ENCODE measurements at regions not wholly inside any gene's neighbourhood (a gene's known extent, or its start where the extent isn't known, plus 50 kb on each side); places are given as distances from the start of the nearest gene placed in this dataset.

- DNase-seq (ENCODE audit: extremely low spot score): no peak
- no peaks in the 10 kb centered on the region for H3K4me1 ChIP-seq
- H3K9me3 ChIP-seq: no peaks in the 10 kb centered on the region
- no peaks in the 10 kb centered on the region for H3K27me3 ChIP-seq
- intact Hi-C loops (cut with DNase I): no loop called here
- H3K27ac ChIP-seq (replicated peaks in 1 of 4): no peak overlapping the region
- H3K4me3 ChIP-seq: no peak overlapping the region
- H3K36me3 ChIP-seq: no peaks in the 10 kb centered on the region
- WGBS: 74% methylated on average over 3 of the region's 3 CpGs
- TF ChIP-seq POLR2AphosphoS5 (IDR thresholded peaks at IDR 0.05) (no peak), EP300 (IDR thresholded peaks at IDR 0.05) (no peak), CTCF (IDR thresholded peaks at IDR 0.05) (no peak), POLR2A (IDR thresholded peaks at IDR 0.05; ENCODE audit: low read depth) (no peak)
Observed at GRCh38 chr11:25769287-25769686, 562.6 kb upstream of the ANO3 start.

- Histone ChIP-seq H3K27me3 (no peaks in the 10 kb centered on the region), H3K4me1 (no peaks in the 10 kb centered on the region), H3K4me3 (no peak overlapping the region), H3K36me3 (no peaks in the 10 kb centered on the region), H3K27ac (replicated peaks in 1 of 4) (no peak overlapping the region), H3K9me3 (no peaks in the 10 kb centered on the region)
- DNase-seq (ENCODE audit: extremely low spot score): no peak
- no peak for TF ChIP-seq CTCF (IDR thresholded peaks at IDR 0.05)
- no peak for TF ChIP-seq POLR2A (IDR thresholded peaks at IDR 0.05; ENCODE audit: low read depth)
- no peak for TF ChIP-seq EP300 (IDR thresholded peaks at IDR 0.05)
- TF ChIP-seq POLR2AphosphoS5 (IDR thresholded peaks at IDR 0.05): no peak
- 35% methylated on average over 4 of the region's 4 CpGs for WGBS
- intact Hi-C loops (cut with DNase I): no loop called here
Observed at GRCh38 chr11:25771605-25772004, 560.3 kb upstream of the ANO3 start.

GRCh38 chr11:25775603-25776002 lies 556.3 kb upstream of the ANO3 start:
- H3K36me3 ChIP-seq: no peaks in the 10 kb centered on the region
- H3K27me3 ChIP-seq: no peaks in the 10 kb centered on the region
- no peak overlapping the region for H3K27ac ChIP-seq (replicated peaks in 1 of 4)
- intact Hi-C loops (cut with DNase I): no loop called here
- H3K9me3 ChIP-seq: no peaks in the 10 kb centered on the region
- H3K4me1 ChIP-seq: no peaks in the 10 kb centered on the region
- H3K4me3 ChIP-seq: no peak overlapping the region
- no peak for DNase-seq (ENCODE audit: extremely low spot score)
- WGBS: 79% methylated on average over 1 of the region's 1 CpG
- no peak for TF ChIP-seq POLR2A (IDR thresholded peaks at IDR 0.05; ENCODE audit: low read depth)
- no peak for TF ChIP-seq EP300 (IDR thresholded peaks at IDR 0.05)
- no peak for TF ChIP-seq CTCF (IDR thresholded peaks at IDR 0.05)
- TF ChIP-seq POLR2AphosphoS5 (IDR thresholded peaks at IDR 0.05): no peak

- Histone ChIP-seq H3K27me3 (no peaks in the 10 kb centered on the region), H3K4me3 (no peak overlapping the region), H3K4me1 (no peaks in the 10 kb centered on the region), H3K27ac (replicated peaks in 1 of 4) (no peak overlapping the region), H3K36me3 (no peaks in the 10 kb centered on the region), H3K9me3 (no peaks in the 10 kb centered on the region)
- whole genome bisulfite sequencing: 82% methylated on average over 1 of the region's 1 CpG
- no peak for DNase-seq (ENCODE audit: extremely low spot score)
- no peak for TF ChIP-seq EP300 (IDR thresholded peaks at IDR 0.05)
- TF ChIP-seq POLR2A (IDR thresholded peaks at IDR 0.05; ENCODE audit: low read depth): no peak
- TF ChIP-seq CTCF (IDR thresholded peaks at IDR 0.05): no peak
- TF ChIP-seq POLR2AphosphoS5 (IDR thresholded peaks at IDR 0.05): no peak
- intact Hi-C loops (cut with DNase I): no loop called here
Observed at GRCh38 chr11:25776238-25776637, 555.7 kb upstream of the ANO3 start.

- no peak overlapping the region for H3K27ac ChIP-seq (replicated peaks in 1 of 4)
Observed at GRCh38 chr11:25777343-25777742, 554.6 kb upstream of the ANO3 start.

More at GRCh38 chr11:25777343-25777742, 554.6 kb upstream of the ANO3 start:
- Histone ChIP-seq H3K27me3 (no peaks in the 10 kb centered on the region), H3K9me3 (no peaks in the 10 kb centered on the region), H3K4me3 (no peak overlapping the region), H3K4me1 (no peaks in the 10 kb centered on the region), H3K36me3 (no peaks in the 10 kb centered on the region)
- TF ChIP-seq POLR2A (IDR thresholded peaks at IDR 0.05; ENCODE audit: low read depth) (no peak), CTCF (IDR thresholded peaks at IDR 0.05) (no peak), EP300 (IDR thresholded peaks at IDR 0.05) (no peak), POLR2AphosphoS5 (IDR thresholded peaks at IDR 0.05) (no peak)
- 93% methylated on average over 2 of the region's 2 CpGs for WGBS
- intact Hi-C loops (cut with DNase I): no loop called here
- DNase-seq (ENCODE audit: extremely low spot score): no peak
